Left hindlimb (tissue), 1 donor: ENCODE measurements at regions not wholly inside any gene's neighbourhood (a gene's known extent, or its start where the extent isn't known, plus 50 kb on each side); places are given as distances from the start of the nearest gene placed in this dataset.

Experiments used
- DNase-seq: peaks from one replicate; pipeline ENCODE4 v3.0.0-alpha.2; 2018

- DNase-seq = no peak
These were observed 246.7 kb upstream of the EPHA4 start for GRCh38 chr2:221818616-221819320.

- no peak for DNase-seq
These were observed 245.8 kb upstream of the EPHA4 start for GRCh38 chr2:221817878-221818277.

- no peak for DNase-seq
These were observed 244.9 kb upstream of the EPHA4 start for GRCh38 chr2:221817052-221817451.

GRCh38 chr2:221816566-221816965 is 244.5 kb upstream of the EPHA4 start:
- DNase-seq = no peak

- no peak for DNase-seq
These were observed 238.5 kb upstream of the EPHA4 start for GRCh38 chr2:221810650-221811049.

- no peak for DNase-seq
These were observed 238.1 kb upstream of the EPHA4 start for GRCh38 chr2:221810245-221810644.

GRCh38 chr2:221808488-221808887 is 236.4 kb upstream of the EPHA4 start:
- DNase-seq = no peak

GRCh38 chr2:221807706-221808105 is 235.6 kb upstream of the EPHA4 start:
- no peak for DNase-seq

GRCh38 chr2:221802089-221802488 is 230.0 kb upstream of the EPHA4 start:
- no peak for DNase-seq

- no peak for DNase-seq
These were observed 220.9 kb upstream of the EPHA4 start for GRCh38 chr2:221792971-221793521.

GRCh38 chr2:221791844-221792243 is 219.7 kb upstream of the EPHA4 start:
- no peak for DNase-seq

- DNase-seq = no peak
These were observed 215.5 kb upstream of the EPHA4 start for GRCh38 chr2:221787561-221787960.

GRCh38 chr2:221786297-221786926 is 214.3 kb upstream of the EPHA4 start:
- no peak for DNase-seq

GRCh38 chr2:221780281-221780688 is 208.2 kb upstream of the EPHA4 start:
- DNase-seq = no peak

- no peak for DNase-seq
These were observed 207.5 kb upstream of the EPHA4 start for GRCh38 chr2:221779614-221780067.

GRCh38 chr2:221778025-221778424 is 205.9 kb upstream of the EPHA4 start:
- no peak for DNase-seq

GRCh38 chr2:221777119-221777518 is 205.0 kb upstream of the EPHA4 start:
- DNase-seq = no peak

GRCh38 chr2:221775096-221775495 is 203.0 kb upstream of the EPHA4 start:
- DNase-seq = no peak

GRCh38 chr2:221774136-221774535 is 202.0 kb upstream of the EPHA4 start:
- no peak for DNase-seq

- no peak for DNase-seq
These were observed 199.2 kb upstream of the EPHA4 start for GRCh38 chr2:221771297-221771696.

- DNase-seq = no peak
These were observed 195.3 kb upstream of the EPHA4 start for GRCh38 chr2:221767106-221768012.

- no peak for DNase-seq
These were observed 190.4 kb upstream of the EPHA4 start for GRCh38 chr2:221762496-221762895.

GRCh38 chr2:221761260-221761659 is 189.2 kb upstream of the EPHA4 start:
- DNase-seq = no peak
